HG02759 (cell line): ENCODE measurements at regions not wholly inside any gene's neighbourhood (a gene's known extent, or its start where the extent isn't known, plus 50 kb on each side); places are given as distances from the start of the nearest gene placed in this dataset.

Experiments
- ATAC-seq: cut with Tn5 transposase; IDR thresholded peaks from one replicate; pipeline ENCODE4 v1.9.1; 2021; ENCODE audit warnings: mild to moderate bottlenecking, moderate library complexity; ENCODE audit not compliant: unreplicated experiment

- ATAC-seq = no peak
Observed at GRCh38 chr20:63059684-63060056, 52.9 kb upstream of the BHLHE23 start.

DNA sequence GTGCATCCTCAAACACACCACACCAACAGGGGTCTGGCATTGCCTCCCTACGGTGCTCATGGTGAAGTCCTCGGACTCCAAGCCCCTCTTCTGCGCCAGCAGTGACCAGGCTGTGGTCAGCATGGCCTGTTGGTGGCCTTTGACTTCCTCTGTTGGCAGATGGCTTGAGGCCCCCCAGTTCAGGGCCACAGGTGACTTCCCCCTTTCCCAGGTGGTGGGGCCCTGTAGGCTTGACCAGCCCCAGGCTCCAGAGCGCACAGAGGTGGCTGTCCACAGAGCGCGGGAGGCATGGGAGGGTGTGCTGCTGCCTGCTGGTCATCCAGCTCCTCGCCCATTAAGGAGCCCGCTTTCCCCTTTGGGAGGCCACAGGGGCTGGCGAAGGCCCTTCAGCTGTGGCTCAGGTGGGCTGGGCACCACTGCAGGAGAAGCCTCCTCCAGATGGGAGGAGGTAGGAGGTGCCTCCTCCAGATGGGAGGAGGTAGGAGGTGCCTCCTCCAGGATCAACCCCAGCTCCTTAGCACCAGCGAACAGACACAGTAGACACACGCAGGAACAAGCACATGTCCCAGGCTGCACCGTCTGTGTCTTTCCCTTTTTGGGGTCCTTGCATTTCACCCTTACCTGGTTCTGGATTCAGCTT, 52.1 kb upstream of the BHLHE23 start:
- ATAC-seq = no peak

DNA sequence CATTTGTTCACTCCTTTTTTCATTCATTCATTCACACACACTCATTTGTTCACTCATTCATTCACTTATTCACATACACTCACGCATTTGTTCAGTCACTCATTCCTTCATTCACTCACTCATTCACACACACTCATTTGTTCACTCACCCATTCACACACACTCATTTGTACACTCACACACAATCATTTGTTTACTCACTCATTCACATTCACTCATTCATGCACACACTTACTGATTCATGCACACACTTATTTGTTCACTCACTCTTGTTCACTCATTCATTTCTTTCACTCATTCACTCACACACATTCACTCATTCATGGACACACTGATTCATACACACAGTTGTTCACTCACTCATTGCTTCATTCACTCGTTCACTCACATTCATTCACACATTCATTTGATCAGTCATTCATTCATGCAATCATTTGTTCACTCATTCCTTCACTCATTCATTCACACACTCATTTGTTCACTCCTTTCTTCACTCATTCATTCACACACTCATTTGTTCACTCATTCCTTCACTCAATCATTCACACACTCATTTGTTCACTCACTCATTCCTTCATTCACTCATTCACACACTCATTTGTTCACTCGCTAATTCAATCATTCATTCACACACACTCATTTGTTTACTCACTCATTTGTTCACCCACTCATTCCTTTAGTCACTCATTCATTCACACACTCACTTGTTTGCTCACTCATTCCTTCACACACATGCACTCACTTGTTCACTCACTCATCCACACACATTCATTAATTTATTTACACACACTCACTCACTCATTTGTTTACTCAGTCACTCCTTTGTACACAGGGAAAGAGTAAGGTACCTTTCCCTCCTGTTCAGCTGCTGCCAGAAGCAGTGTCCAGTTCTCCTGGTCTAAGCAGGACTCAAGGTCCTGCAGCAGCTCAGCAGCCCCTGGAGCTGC, 50.7 kb upstream of the BHLHE23 start:
- no peak for ATAC-seq

GRCh38 chr20:63056236-63057170, 49.7 kb upstream of the BHLHE23 start:
- no peak for ATAC-seq
